CD4-positive, alpha-beta T cell treated with Interleukin-21 for 1 hour (primary cell): ENCODE measurements at regions not wholly inside any gene's neighbourhood (a gene's known extent, or its start where the extent isn't known, plus 50 kb on each side); places are given as distances from the start of the nearest gene placed in this dataset.
"Not testable (repeated sequence)": the region's sequence is repeated elsewhere in the genome, so short reads cannot be mapped to it uniquely, and the experiment has no call there.

Source experiments
- DNase-seq: peaks from one replicate; pipeline ENCODE4 v3.0.0-alpha.2; 2020

DNA sequence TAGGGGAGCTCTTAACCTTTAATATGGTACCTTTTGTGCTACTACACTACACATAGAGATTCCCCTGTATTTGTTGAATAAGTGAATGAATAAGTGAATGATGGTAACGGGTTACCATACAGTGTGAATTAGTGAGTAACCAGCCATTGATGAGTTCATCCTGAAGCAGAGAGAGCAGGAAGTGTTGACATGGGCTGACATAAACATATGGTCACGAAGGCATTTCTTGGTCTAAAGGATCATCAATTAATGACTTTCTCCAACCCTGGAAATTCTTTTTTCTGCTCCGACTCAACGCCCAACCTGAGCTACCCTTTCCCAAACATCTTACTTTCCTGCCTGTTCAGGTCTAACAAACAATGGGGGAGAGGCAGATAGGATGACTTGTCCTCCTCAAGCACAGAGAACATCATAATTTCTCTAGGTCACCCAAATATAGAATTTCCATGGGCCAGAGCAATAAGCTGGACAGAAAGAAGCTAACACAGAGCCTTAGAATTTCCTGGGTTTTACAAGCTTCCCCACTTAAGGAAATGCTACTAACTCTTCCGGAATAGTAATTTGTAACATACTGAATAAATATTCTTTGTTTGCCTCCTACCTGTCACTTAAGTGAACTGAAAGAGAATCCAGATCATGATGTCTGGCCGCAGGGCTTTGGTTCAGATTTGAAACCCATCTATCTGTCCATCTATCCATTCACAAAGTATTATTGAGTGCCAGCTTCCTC is 114.7 kb upstream of the NGF start:
- DNase-seq = no peak

- no peak for DNase-seq
These were observed 112.5 kb upstream of the NGF start for GRCh38 chr1:115450501-115451040.

DNA sequence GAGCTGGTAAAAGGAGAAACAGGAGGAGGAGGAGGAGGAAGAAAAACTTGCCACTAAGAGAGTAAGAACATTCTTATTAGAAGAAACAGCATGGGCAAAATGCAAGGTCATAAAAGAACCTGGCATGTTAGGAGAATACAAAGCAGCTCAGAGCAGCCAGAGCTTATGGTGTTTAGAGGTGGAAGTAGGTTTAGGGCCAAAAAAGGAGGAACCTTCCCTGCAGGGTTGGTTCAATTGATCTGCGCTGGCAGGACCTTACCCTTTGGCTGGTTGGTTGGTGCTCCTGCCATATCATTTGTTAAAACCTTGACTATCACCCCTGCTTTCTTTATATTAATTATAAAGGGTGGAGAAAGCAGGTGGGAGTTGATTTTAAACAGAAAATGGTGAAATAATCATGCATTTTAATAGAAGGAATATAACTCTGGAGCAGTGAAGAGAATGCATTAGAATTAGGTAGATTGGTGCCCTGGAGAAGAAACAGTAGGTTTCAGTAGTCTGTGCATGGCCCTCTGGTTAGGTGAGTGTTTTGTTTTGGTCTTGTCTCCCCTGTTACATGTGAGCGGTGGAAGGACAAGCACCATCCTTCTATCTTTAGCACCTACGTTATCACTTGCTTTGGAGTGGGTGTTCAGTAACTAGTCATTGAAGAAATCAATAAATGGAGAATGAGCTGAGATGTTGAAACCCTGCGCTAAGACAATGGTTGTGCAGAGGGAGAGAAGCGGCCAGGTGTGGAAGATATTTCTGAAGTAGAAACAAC is 110.4 kb upstream of the NGF start:
- no peak for DNase-seq

DNA sequence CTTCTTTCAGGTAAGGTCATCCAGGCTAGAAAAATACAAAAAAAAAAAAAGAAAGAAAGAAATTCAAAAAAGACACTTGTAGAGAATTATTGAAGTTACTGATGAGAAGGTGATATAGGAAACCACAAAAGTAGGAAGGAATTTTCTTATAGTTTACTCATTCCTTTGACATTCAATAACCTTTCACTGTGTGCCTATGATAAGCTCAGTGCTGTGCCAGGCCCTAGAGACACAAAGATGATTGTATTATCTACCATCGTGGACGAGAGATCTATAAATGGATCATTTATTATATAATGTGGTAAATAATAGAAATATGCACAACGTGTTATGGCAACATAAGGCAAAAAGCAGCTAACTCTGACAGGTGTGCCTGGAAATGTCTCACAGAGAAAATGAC is 109.6 kb upstream of the NGF start:
- no peak for DNase-seq

- DNase-seq = no peak
These were observed 107.0 kb upstream of the NGF start for GRCh38 chr1:115445090-115445489.

DNA sequence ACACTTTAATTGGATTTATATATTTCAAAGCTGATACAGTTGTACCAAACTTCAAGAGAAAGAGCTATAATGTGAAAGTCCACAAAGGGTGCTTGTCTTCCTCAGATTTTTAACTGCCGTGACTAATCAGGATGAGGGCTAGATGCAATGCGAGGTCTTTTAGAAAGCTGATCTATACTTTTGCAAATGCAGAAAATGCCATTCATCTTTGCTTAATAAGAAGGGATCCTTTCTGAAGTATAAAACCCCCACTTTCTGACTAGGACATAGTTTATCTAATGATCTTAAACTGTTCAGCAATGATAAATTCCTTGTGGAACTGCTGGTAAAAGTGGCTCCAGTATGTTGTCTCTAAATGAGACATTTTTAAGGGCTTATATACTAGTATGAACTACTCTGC is 102.7 kb upstream of the NGF start:
- no peak for DNase-seq

DNA sequence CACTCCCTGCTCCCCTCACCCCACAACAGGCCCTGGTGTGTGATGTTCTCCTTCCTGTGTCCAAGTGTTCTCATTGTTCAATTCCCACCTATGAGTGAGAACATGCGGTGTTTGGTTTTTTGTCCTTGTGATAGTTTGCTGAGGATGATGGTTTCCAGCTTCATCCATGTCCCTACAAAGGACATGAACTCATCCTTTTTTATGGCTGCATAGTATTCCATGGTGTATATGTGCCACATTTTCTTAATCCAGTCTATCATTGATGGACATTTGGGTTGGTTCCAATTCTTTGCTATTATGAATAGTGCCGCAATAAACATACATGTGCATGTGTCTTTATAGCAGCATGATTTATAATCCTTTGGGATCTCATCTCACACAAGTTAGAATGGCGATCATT is 101.5 kb upstream of the NGF start:
- DNase-seq = not testable (repeated sequence)

DNA sequence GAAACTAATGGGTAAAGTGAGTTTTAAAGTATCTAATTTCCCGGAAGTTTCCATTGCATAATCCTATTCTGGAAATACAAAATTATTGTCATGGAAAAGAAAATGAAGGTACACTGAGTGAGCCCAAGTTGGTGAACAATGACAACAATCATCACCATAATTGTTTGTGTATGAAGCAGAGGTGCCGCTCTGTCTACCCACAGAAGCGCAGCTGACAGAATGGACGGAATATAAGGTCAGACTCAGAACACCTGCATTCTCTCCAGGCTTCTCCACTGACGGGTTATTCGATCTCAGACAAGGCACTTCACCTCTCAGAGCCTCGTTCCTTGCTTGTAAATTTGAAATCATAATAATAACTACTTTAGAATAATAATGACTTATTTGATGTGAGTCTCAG is 99.1 kb upstream of the NGF start:
- DNase-seq = no peak

DNA sequence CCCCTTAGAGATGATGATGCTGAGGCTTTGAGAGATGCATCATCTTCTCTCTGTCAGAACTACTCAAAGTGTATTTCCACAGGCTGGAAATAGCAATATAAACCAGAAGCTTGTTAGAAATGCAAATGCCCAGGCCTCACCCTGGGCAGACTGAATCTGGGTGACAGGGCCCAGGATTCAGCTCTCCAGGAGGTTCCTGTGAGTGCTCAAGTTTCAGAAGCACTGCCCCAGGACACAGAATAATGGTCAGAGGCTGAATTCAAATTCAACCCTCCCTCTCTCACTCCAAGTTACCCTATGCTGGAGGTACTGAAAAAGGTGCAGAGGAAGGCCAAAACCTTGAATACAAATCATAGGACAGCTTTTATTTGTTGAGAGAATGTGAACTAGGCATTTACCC is 98.5 kb upstream of the NGF start:
- no peak for DNase-seq

- DNase-seq = no peak
These were observed 95.4 kb upstream of the NGF start for GRCh38 chr1:115433483-115433882.

DNA sequence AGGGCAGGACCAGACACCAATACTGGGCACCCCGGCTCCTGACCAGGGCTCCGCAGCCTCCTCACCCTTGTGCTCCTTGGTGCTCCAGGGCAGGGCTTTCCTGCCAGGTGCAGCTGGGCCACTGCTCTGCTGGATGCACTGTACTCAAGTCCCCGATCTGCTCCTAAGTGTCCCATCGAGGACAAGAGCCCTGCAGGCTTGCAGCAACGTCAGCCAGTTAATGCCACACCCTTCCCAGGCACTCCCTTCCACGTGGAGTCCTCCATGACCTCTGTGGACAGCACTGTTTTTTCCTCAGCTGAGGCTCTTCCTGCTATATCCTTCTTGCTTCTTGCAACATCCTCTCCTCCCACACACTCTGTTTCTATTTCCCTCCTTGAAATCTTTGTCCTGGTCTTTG is 94.0 kb upstream of the NGF start:
- DNase-seq = no peak

DNA sequence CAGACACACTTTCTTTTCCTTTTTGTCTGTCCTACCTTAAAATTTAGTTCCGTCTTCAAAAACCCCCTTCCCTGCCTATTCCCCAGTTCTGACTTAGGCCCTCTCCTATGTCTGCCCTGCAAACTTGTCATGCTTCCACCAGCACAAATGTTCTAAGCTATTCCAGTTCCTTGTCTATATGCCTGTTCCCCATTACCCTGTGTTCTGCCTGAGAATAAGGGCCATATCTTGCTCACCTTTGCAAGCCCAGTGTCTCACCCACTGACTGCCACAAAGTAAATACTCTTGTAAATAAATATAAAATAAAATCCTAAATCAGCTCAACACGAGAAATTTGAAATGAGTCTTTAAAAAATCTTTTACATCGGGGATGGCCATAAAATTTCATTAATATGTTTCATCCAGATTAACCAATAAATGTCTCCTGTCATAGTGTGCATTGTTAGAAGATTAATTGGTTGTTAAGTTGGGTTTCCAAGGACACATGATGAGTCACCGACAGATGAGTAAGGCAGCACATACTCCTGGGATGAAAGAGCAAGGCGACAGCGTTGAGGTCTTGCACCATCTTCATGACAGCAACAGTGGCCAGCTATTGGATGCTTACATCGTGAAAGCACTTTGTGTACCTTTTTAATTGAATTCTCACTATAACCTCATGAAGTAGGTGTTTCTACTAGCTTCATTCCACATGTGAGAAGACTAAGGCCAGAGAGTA is 92.6 kb upstream of the NGF start:
- no peak for DNase-seq

DNA sequence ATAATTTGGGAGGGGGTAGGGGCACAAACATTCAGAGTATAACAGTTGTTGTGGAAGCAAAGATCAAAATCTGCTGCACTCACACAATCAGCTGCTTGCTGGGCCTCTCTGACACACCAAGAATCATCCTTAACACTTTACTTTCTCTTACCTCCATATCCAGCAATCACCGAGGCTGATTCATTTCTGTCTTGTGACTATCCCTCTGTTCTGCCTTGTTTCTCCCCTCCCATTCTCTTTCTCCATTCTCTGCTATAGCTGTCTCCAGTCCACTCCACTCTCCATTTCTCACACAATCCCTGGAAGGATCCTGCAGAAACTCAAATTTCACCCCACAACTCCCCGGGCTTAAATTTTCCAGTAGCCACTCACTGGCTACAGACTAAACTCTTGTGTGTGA is 91.8 kb upstream of the NGF start:
- no peak for DNase-seq

DNA sequence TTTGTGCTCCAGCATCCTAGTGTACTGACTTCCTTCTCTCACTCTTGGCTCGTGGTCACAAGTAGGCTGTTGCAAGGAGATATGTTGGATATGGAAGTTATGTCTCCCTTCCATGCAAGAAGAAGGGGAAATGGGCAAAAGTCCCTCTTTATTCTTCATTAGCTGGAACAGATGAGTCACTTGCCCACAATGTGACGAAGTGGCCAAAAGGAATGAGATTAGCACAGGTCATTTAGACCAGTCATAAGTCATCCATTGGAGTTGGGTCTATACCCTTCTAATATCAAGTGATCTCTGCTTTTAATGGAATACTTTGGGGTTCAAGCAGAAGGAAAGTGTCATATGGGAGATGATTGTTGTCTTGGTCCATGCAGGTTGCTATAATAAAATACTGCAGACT is 91.2 kb upstream of the NGF start:
- no peak for DNase-seq

DNA sequence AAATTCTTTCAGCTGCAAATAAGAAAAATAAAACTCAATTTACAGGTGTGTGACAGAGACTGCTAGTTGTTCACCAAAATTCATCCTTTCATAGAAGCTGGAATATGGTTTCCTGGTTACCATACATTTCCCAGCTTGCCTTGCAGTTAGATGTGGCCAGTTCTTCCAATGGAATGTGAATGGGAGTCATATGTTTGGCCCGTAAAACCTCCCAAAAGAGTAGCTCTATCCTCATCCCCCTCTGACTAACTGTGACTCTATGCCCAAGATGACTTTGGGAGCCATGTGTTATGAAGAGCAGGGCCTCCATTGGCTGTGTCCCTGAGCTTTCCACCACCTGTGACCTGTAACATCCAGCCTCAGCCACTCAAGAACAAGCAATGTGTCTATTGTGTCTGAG is 90.6 kb upstream of the NGF start:
- no peak for DNase-seq

- DNase-seq = no peak
These were observed 90.2 kb upstream of the NGF start for GRCh38 chr1:115428256-115428655.

GRCh38 chr1:115426956-115427355 is 88.9 kb upstream of the NGF start:
- DNase-seq = no peak

DNA sequence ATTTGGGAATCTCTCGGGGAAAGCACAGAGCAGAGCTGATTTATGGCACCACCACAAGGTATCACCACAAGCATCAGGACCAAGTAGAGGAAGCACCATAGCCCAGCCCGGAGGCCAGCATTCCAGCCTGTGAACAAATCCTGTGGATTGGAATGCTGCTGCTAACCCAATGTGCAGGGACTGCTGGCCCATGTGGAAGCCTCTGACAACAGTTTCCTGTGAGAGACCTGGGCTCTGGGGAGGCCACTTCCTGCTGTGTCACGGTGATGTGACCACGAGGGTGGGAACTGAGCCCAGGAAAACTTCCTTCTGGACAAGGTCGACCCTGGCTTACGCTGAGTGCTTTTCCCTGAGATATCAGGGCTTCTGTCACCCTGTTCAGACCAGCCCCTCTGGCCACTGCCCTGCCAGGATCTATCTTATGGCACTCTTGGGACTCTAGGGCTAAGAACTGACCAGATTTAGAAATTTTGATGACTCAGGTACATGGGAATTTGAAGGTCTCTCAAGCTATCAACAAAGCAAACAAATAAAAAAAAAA is 88.3 kb upstream of the NGF start:
- DNase-seq = no peak

GRCh38 chr1:115425442-115425841 is 87.4 kb upstream of the NGF start:
- no peak for DNase-seq

- DNase-seq = no peak
These were observed 85.7 kb upstream of the NGF start for GRCh38 chr1:115423776-115424175.

DNA sequence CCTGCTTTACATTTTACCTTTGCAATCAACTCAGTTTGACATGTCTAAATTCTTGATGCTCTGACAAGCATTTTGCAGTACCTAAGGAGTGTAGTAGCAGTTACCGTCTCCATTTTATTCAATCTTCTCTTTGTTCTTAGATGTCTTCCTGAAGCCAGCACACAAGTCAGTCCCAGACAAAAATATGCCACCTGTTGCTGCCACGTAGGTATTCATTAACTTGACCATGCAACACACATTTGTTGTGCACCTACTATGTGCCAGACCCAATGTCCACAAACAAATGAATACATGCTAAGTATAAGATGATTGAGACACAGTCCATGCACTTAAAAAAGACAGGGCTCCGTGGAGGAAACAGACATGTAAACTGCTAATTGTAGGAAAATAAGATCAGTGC is 81.5 kb upstream of the NGF start:
- DNase-seq = no peak

- DNase-seq = no peak
These were observed 75.6 kb upstream of the NGF start for GRCh38 chr1:115413621-115414020.

GRCh38 chr1:115413208-115413607 is 75.2 kb upstream of the NGF start:
- no peak for DNase-seq

GRCh38 chr1:115412733-115413132 is 74.7 kb upstream of the NGF start:
- DNase-seq = no peak
